Thyroid gland (tissue), 4 donors: ENCODE measurements at regions not wholly inside any gene's neighbourhood (a gene's known extent, or its start where the extent isn't known, plus 50 kb on each side); places are given as distances from the start of the nearest gene placed in this dataset.
"Not testable (repeated sequence)": the region's sequence is repeated elsewhere in the genome, so short reads cannot be mapped to it uniquely, and the experiment has no call there.

ENCODE experiments used
- DNase-seq, 2 donors: peaks; one replicate each; pipeline ENCODE4 v3.0.0-alpha.2; 2019
- H3K27ac ChIP-seq, 3 donors: fragments of 200-600 bp; sonication (generic); 1 replicate in 2 of 3; 2 replicates in 1 of 3; pipeline ENCODE4 v1.5.1; 2016 to 2019; ENCODE audit warnings: mild to moderate bottlenecking in 1 of 3, moderate library complexity in 1 of 3
- H3K27me3 ChIP-seq: fragments of 200-600 bp; sonication (generic); one replicate; pipeline ENCODE4 v1.5.1; 2019
- H3K36me3 ChIP-seq, 2 donors: fragments of 200-600 bp; sonication (generic); one replicate each; pipeline ENCODE4 v1.5.1; 2016 to 2019
- H3K4me1 ChIP-seq, 2 donors: fragments of 200-600 bp; sonication (generic); one replicate each; pipeline ENCODE4 v1.5.1; 2017 to 2019
- H3K4me3 ChIP-seq, 3 donors: fragments of 200-600 bp; sonication (generic); replicated peaks in 1 of 3; 1 replicate in 2 of 3; 2 replicates in 1 of 3; pipeline ENCODE4 v1.5.1; 2016; ENCODE audit warnings: mild to moderate bottlenecking in 1 of 3
- H3K9me3 ChIP-seq: fragments of 200-600 bp; sonication (generic); one replicate; pipeline ENCODE4 v1.5.1; 2017
- POLR2A ChIP-seq, 2 donors: fragments of 450-650 bp; IDR thresholded peaks; one replicate each; pipeline ENCODE4 v1.6.1; 2017; ENCODE audit warnings: antibody characterized with exemption in 2 of 2, mild to moderate bottlenecking in 2 of 2, moderate library complexity in 1 of 2
- whole genome bisulfite sequencing, 2 donors: methylation state at CpG; one replicate each; pipeline ENCODE4 v1.1.5; 2017; 5-methylcytosine and 5-hydroxymethylcytosine counted together
- intact Hi-C: fragments of 100-400 bp; cut with DNase I; formaldehyde crosslinking; loops from one replicate; pipeline ENCODE4 v1.15.1; 2023
- TF ChIP-seq, protein P1 (sequence below), 6 experiments: fragments of 200-600 bp in 3 of 6; fragments of 450-650 bp in 3 of 6; sonication (generic) in 3 of 6; IDR thresholded peaks; one replicate each; pipeline ENCODE4 v1.5.1; 2016 to 2019; ENCODE audit warnings: antibody characterized with exemption in 6 of 6, mild to moderate bottlenecking in 2 of 6, inconsistent platforms in 1 of 6, moderate library complexity in 1 of 6

DNA sequence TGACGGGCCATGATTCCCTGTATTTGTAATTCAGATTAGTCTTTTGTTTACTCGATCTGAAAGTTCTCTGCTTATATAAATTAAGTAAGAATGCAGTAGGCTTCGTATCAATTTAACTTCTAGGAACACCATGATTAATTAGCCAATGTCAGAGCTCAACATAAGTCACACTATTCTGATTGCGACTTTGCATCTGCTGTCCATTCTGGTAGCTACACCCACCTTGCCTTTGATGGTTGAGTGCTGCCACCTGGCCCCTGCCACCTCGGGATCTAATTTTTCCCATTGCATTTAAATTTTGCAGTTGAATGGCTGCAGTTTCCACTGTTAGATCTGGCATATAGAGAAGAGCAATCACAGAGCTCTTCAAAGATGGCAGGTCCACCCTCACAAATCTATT is 140.0 kb downstream of the LTN1 start:
- no peaks in the 10 kb centered on the region for H3K9me3 ChIP-seq
- TF ChIP-seq, protein P1, sequence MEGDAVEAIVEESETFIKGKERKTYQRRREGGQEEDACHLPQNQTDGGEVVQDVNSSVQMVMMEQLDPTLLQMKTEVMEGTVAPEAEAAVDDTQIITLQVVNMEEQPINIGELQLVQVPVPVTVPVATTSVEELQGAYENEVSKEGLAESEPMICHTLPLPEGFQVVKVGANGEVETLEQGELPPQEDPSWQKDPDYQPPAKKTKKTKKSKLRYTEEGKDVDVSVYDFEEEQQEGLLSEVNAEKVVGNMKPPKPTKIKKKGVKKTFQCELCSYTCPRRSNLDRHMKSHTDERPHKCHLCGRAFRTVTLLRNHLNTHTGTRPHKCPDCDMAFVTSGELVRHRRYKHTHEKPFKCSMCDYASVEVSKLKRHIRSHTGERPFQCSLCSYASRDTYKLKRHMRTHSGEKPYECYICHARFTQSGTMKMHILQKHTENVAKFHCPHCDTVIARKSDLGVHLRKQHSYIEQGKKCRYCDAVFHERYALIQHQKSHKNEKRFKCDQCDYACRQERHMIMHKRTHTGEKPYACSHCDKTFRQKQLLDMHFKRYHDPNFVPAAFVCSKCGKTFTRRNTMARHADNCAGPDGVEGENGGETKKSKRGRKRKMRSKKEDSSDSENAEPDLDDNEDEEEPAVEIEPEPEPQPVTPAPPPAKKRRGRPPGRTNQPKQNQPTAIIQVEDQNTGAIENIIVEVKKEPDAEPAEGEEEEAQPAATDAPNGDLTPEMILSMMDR (IDR thresholded peaks at IDR 0.05) = no peak
- TF ChIP-seq POLR2A (IDR thresholded peaks at IDR 0.05) = no peak
- no peak for DNase-seq
- 72 to 74% methylated on average over 5 of the region's 5 CpGs for WGBS, 2 donors
- H3K27ac ChIP-seq = no peak overlapping the region
- intact Hi-C loops = no loop called here
- H3K4me3 ChIP-seq = no peak overlapping the region
- no peaks in the 10 kb centered on the region for H3K27me3 ChIP-seq
- no peaks in the 10 kb centered on the region for H3K36me3 ChIP-seq
- peaks cover 0 to 8% of the 10 kb centered on the region in 2 donors for H3K4me1 ChIP-seq

DNA sequence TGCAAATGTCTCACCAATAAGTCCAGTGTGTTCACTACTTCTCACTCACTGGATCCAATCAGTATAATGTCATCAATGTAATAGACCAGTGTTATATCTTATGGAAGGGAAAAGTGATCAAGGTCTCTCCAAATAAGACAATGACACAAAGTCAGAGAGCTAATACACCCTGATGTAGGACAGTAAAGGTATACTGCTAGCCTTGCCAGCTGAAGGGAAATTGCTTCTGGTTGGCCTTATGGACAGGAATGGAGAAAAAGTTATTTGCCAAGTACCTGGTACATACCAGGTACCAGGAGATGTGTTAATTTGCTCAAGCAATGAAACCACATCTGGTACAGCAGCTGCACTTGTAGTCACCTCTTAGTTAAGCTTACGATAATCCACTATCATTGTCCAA is 141.0 kb downstream of the LTN1 start:
- Histone ChIP-seq H3K9me3 (no peaks in the 10 kb centered on the region), H3K4me3 (no peak overlapping the region), H3K27ac (no peak overlapping the region), H3K4me1 (peaks cover 0 to 2% of the 10 kb centered on the region in 2 donors), H3K36me3 (no peaks in the 10 kb centered on the region), H3K27me3 (no peaks in the 10 kb centered on the region)
- 94 to 100% methylated on average over 1 of the region's 1 CpG for WGBS, 2 donors
- no peak for TF ChIP-seq POLR2A (IDR thresholded peaks at IDR 0.05)
- TF ChIP-seq, protein P1 (IDR thresholded peaks at IDR 0.05) = no peak
- intact Hi-C loops = no loop called here
- DNase-seq = no peak

DNA sequence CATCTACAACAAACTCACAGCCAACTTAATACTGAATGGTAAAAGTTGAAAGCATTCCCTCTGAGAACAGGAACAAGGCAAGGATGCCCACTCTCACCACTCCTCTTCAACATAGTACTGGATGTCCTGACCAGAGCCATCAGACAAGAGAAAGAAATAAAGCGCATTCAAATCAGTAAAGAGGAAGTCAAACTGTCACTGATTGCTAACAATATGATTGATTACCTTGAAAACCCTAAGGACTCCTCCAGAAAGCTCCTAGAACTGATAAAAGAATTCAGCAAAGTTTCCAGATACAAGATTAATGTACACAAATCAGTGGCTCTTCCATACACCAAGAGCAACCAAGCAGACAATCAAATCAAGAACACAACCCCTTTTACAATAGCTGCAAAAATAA is 153.4 kb downstream of the LTN1 start:
- H3K27me3 ChIP-seq, H3K36me3 ChIP-seq, H3K4me1 ChIP-seq, H3K27ac ChIP-seq, intact Hi-C loops, H3K4me3 ChIP-seq, H3K9me3 ChIP-seq, DNase-seq: not testable (repeated sequence)
- 89 to 97% methylated on average over 1 of the region's 1 CpG for WGBS, 2 donors

DNA sequence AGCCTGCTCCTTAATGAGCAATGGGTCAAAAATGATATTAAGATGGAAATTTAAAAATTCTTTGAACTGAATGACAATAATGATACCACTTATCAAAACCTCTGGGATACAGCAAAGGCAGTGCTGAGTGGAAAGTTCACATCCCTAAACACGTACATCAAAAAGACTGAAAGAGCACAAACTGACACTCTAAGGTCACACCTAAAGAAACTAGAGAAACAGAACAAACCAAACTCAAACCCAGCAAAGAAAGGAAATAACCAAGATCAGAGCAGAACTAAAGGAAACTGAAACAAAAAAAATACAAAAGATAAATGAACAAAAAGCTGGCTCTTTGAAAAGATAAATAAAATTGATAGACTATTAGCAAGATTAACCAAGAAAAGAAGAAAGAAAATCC is 155.3 kb downstream of the LTN1 start:
- H3K9me3 ChIP-seq, H3K4me3 ChIP-seq, H3K27ac ChIP-seq, H3K36me3 ChIP-seq, intact Hi-C loops, H3K4me1 ChIP-seq, DNase-seq, H3K27me3 ChIP-seq: not testable (repeated sequence)
- 36 to 82% methylated on average over 1 of the region's 1 CpG for WGBS, 2 donors

DNA sequence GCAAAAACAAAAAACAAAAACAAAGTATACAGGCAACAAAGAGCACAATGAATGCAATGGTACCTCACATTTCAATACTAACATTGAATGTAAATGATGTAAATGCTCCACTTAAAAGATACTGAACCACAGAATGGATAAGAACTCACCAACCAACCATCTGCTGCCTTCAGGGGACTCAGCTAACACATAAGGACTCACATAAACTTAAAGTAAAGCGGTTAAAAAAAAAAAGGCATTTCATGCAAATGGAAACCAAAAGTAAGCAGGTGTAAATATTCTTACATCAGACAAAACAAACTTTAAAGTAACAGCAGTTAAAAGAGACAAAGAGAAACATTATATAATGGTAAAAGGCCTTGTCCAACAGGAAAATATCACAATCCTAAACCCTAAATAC is 156.1 kb downstream of the LTN1 start:
- intact Hi-C loops, H3K4me1 ChIP-seq, H3K27me3 ChIP-seq, H3K36me3 ChIP-seq, DNase-seq, H3K27ac ChIP-seq, H3K9me3 ChIP-seq, H3K4me3 ChIP-seq: not testable (repeated sequence)
- 96 to 100% methylated on average over 1 of the region's 1 CpG for WGBS, 2 donors

DNA sequence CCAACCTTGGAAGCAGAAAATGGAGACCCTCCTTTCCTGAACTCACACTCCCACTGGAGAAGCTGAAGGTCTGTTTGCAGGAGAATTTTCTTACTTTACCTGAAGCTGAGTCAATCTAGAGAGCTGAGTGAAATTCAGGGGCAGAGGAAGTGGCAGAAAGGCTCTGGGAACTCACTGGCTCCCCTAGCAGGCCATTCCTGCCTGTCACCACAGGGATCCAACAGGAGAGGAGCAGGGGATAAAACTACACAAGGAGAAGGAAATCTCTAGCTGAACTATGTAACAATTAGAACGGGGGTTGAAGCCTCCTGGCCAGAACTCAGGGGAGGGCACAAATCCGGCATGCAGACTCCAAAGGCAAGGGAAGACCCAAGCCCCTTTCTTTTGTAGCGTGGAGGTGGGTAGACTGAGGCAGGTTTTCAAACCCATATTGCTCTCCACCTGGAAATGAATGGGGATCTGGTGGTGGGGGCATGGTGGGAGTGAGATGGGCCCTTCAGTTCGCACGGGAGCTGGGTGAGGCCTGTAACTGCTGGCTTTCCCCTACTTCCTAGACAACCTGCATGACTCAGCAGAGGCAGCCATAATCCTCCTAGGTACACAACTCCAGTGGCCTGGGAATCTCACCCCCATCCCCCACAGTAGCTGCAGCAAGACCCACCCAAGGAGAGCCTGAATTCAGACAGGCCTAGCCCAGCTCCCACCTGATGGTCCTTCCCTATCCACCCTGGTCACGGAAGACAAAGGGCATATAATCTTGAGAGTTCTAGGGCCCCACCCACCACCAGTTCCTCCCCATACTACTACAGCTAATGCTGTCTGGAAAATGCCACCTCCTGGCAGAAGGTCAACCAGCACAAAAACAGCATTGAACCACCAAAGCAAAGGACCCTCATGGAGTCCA is 158.1 kb downstream of the LTN1 start:
- Histone ChIP-seq H3K9me3 (no peaks in the 10 kb centered on the region), H3K4me1 (no peaks in the 10 kb centered on the region), H3K27ac (no peak overlapping the region), H3K4me3 (no peak overlapping the region), H3K27me3 (no peaks in the 10 kb centered on the region), H3K36me3 (no peaks in the 10 kb centered on the region)
- TF ChIP-seq POLR2A (IDR thresholded peaks at IDR 0.05) = no peak
- TF ChIP-seq, protein P1 (IDR thresholded peaks at IDR 0.05) = no peak
- 89 to 94% methylated on average over 6 of the region's 6 CpGs for WGBS, 2 donors
- intact Hi-C loops = no loop called here
- no peak for DNase-seq
